ENCODE measurements at regions not wholly inside any gene's neighbourhood (a gene's known extent, or its start where the extent isn't known, plus 50 kb on each side); places are given as distances from the start of the nearest gene placed in this dataset.
"Not testable (repeated sequence)": the region's sequence is repeated elsewhere in the genome, so short reads cannot be mapped to it uniquely, and the experiment has no call there.

DNA sequence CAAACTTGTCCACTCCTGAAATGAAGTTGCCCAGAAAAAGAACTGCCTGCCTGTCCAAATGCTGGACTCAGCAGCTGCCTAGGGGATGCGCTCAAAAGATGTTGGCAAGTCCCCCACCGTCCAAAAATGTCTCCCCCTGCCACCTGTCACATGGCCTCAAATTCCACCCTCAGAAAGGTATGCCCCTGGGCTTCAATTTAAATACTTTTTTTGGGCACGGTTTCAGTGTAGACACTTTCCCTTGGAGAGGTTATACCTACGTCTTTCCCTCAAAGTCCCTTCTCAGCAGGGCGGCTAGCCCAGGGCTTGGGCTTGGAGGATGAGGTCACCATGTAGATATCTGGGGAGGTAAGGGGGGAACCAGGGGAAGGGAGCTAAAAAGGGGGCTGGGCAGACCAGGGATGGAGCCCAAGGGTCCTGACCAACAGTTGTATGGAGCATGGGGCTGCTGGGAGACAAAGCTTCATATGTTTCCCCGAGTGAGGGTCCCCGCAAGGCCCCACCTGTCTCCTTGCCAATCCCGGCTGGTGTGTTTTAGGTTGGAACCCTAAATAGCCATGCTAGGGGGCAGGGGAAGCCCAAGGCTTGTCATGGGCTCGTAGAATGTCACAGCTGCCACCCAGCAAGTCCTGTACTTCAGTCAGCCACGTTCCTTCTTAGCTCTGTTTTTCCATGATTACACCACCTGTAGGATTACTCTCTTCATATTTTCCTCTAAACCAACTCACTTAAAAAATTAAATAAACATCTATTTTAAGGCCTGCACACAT, 131.2 kb upstream of the TBX3 start:
- DNase-seq (ENCODE audit: low spot score): no peak

- DNase-seq (ENCODE audit: low spot score): no peak
Observed at GRCh38 chr12:114812858-114813761, 129.1 kb upstream of the TBX3 start.

DNA sequence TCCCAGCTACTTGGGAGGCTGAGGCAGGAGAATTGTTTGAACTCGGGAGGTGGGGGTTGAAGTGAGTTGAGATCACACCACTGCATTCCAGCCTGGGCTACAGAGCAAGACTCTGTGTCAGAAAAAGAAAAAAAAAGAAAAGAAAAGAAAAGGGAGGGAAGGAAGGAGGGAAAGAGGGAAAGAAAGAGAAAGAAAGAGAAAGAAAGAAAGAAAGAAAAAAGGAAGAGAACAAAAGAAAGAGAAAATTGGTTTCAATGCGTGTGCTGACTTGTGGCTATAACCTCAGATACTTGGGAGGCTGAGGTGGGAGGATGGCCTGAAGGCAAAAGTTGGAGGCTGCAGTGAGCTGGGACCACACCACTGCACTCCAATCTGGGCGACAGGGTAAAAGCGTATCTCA, 128.4 kb upstream of the TBX3 start:
- DNase-seq (ENCODE audit: low spot score): no peak

DNA sequence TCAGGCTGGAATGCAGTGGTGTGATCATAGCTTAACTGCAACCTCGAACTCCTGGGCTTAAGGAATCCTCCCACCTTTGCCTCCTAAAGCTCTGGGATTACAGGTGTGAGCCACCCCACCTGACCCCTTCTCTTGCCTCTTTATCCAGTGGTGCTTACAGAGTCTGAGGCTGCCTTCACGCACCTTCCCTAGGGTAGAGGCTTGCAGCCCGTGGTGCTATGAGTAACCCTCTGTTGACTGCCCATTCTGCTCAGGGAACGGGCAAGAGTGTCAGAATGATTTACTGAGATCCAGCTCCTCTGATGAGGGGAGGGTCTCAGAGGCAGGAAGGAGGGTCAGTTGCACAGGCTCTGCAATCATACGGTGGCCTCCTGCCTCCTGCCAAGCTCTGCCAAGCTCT, 125.1 kb upstream of the TBX3 start:
- no peak for DNase-seq (ENCODE audit: low spot score)

- not testable (repeated sequence) for DNase-seq (ENCODE audit: low spot score)
Observed at GRCh38 chr12:114801381-114801780, 117.4 kb upstream of the TBX3 start.

DNA sequence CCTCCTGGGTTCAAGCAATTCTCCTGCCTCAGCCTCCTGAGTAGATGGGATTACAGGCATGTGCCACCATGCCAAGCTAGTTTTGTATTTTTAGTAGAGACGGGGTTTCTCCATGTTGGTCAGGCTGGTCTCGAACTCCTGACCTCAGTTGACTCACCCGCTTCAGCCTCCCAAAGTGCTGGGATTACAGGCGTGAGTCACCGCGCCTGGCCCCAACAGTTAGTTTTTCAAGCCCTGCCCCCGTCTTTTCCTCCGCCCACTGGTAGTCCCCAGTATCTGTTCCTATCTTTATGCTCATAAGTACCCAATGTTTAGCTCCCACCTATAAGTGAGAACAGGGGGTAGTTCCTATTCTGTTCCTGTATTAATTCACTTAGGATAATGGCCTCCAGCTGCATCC, 116.6 kb upstream of the TBX3 start:
- not testable (repeated sequence) for DNase-seq (ENCODE audit: low spot score)

- no peak for DNase-seq (ENCODE audit: low spot score)
Observed at GRCh38 chr12:114799574-114800487, 115.9 kb upstream of the TBX3 start.

DNA sequence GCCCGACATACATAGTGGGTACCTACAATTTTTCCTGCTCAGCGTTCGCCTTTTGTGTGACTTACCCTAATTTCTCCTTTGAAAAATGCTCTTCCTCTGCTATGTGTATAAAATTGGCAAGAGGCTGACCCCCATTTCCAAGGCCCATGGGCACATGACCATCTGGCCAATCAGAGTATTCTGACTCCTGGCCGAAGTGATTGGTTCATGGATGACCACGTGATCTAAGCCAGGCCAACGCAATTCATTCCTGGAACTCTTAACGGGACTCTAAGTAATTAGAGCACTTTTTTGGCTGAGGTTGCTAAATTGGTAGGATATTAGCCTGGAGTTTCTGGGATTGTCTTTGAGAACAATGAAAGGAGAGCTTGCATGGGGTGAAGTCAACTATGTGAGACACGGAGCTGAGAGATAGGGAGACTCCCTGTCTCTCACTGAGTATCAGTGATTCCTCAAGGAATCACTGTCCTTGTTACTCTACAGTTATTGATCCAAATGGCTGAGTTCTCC, 110.1 kb upstream of the TBX3 start:
- DNase-seq (ENCODE audit: low spot score): no peak

- DNase-seq (ENCODE audit: low spot score): no peak
Observed at GRCh38 chr12:114790276-114790675, 106.3 kb upstream of the TBX3 start.

DNA sequence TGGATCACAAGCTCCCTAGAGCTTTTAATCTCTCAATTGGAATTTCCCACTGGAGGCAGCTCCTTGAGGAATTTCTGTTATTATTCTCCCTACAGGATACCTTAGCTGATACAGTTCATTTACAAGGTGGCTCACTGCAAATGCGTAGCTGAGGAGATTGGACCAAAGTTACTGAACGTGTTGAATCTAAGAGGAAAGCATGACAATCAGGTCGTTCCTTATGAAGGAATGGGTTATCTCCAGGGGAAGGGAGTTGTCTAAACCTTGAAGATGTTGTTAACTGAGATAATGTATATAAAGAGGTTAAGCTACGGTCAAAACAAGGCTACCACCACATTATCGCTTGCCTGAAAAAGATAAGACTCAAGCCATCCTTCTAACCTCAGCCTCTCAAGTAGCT, 105.8 kb upstream of the TBX3 start:
- no peak for DNase-seq (ENCODE audit: low spot score)

- DNase-seq (ENCODE audit: low spot score): no peak
Observed at GRCh38 chr12:114789276-114789675, 105.3 kb upstream of the TBX3 start.

GRCh38 chr12:114784526-114784925, 100.6 kb upstream of the TBX3 start:
- no peak for DNase-seq (ENCODE audit: low spot score)

DNA sequence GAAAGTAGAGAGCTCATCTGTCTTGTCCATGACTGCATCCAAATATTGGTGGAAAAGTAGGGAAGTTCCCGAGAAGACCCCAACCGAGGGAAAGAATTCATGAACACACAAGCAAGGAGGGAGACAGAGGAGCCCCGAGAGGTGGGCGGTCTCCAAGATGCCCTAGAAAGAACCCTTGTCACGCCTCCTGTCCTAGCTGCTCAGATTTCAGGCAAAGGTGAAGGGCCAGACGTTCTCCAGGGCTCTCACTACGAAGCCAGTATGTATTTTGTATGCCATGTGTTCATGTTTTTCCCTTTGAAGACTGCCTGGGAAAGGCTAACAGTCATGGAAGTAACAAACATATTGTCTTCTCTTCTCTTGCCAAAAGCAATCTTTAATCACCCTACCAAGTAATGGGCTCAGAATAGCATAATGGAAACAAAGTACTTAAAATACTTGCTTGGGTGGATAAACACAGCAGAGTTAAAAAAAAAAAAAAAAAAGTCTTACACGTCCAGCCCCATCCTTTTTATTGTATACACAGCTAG, 99.2 kb upstream of the TBX3 start:
- no peak for DNase-seq (ENCODE audit: low spot score)

GRCh38 chr12:114780746-114781399, 96.9 kb upstream of the TBX3 start:
- DNase-seq (ENCODE audit: low spot score): no peak

DNA sequence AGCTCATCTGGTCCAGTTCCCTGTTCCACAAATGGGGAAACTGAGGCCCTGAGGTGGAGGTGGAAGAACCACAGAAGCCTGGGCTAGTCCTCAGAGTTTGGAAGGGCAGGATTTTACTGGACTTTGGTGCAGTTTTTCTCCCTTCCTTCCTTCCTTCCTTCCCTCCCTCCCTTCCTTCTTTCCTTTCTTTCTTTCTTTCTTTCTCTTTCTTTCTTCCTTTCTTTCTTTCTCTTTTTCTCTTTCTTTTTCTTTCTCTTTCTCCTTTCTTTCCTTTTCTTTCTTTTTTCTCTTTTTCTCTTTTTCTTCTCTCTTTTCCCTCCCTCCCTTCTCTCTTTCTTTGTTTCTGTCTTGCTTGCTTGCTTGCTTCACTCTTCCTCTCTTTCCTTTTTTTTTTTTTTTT, 95.7 kb upstream of the TBX3 start:
- DNase-seq (ENCODE audit: low spot score): no peak

DNA sequence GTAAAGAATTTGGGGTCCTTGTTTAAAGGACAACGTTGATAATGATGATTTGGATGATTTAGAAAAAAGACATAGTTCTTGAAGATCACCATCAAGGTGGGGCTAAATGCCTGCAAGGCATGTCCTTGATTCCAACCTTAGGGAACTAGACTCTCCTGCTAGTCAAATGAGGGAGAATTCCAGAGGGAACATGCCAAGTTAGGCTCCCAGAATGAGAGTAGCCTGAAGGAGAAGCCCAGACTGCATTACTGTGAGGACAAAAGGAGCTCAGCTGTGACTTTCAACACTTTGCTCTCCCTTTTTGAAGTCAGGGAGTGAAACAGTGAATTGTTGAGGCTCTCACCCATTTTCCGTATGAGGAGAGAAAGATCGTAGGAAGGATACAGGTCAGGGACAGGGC, 95.2 kb upstream of the TBX3 start:
- no peak for DNase-seq (ENCODE audit: low spot score)

GRCh38 chr12:114776731-114777442, 92.9 kb upstream of the TBX3 start:
- no peak for DNase-seq (ENCODE audit: low spot score)

DNA sequence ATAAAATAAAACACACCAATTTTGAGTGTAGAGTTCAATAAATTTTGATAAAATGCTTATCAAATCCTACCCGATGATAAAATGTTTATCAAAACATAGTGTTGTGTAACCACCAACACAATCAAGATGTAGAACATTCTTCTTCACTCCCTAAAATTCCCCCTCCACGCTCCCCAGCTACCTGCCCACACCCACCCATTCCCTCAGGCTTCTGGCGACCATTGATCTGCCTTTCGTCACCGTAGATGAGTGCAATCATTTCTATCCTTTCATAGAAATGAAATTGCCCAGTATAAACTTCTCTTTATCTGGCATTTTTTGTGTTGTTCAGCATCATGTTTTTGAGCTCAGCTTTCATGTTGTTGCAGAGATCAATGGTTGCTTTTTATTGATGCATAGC, 90.7 kb upstream of the TBX3 start:
- DNase-seq (ENCODE audit: low spot score): no peak

GRCh38 chr12:114774197-114774596, 90.2 kb upstream of the TBX3 start:
- DNase-seq (ENCODE audit: low spot score): no peak

GRCh38 chr12:114770323-114770722, 86.3 kb upstream of the TBX3 start:
- DNase-seq (ENCODE audit: low spot score): no peak

DNA sequence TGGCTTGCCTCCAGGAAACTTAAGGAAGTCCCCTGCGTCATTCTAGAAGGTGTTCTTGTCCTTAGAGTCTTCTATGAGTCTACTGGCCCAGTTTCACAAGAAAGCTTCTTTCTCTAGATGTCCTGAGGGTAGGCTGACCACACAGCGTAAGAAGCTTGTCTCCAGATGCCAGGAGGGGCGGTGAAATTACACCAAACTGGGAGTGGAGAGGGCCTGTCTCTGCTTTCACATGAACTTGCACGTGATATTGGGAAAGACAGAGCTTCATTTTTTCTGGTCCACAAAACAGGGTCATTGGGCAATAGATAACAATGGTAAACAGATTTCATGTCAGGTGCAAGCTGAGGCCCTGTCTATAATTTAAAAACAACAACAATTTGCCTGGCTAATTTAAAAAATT, 85.7 kb upstream of the TBX3 start:
- DNase-seq (ENCODE audit: low spot score): no peak

Data from globus pallidus (tissue), 1 donor.